Stimulated activated CD4-positive, alpha-beta T cell treated with anti-CD3 and anti-CD28 coated beads, Interleukin-2, amount 100 ng/mL, for 48 hours (primary cell): ENCODE measurements at regions not wholly inside any gene's neighbourhood (a gene's known extent, or its start where the extent isn't known, plus 50 kb on each side); places are given as distances from the start of the nearest gene placed in this dataset.

Experiments
- DNase-seq, 2 donors: peaks; one replicate each; pipeline ENCODE4 v3.0.0-alpha.2; 2020

DNA sequence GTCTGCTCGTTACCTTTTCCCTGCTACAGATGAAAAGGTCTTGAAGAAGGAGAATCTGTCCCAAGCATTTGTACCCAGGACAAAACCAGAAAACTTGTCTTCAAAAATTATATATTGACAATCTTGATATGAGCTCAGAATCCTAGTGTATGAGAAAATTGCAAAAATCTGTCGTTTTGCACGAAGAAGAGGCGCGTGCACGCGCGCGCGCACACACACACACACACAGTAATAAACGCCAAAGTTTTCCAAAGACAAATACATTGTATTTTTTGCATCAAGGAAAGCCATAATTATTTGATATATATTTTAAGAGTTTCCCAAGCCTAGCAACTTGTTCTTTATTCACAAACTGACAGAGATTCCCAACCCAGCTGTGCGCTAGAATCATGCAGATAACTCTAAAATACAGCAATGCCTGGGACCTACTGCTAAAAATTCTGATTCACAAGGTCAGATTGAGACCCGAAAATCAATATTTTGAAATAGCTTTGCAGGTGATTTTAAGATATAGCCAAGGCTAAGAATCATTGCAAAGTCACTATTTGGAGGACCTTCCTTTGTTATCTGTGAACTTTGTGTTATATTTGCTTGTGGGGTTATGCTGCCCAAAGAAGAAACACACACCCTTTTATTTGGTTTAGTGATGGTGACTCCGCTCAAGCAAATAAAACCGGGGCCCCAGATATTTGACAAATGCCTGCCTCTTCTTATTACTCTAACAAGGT lies 1287.7 kb upstream of the CDH6 start:
- no peak for DNase-seq

DNA sequence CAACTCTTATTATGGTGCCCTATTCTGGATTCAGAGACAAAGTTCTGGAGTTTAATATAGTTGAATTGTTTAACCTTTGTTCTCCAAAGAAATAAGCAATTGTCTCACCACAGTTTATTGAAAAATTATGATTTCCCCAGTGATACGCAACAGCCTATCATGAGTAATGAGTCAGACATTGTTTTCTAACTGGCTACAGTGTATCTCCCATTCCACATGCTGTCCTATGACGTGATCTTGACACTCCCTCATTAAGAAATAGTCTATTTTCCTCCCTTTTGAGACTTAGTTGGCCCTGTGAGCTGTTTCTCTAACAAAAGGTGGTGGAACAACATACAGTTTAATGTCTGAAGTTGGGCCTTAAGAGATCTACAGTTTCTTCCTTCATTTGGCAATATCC lies 1290.6 kb upstream of the CDH6 start:
- no peak for DNase-seq

DNA sequence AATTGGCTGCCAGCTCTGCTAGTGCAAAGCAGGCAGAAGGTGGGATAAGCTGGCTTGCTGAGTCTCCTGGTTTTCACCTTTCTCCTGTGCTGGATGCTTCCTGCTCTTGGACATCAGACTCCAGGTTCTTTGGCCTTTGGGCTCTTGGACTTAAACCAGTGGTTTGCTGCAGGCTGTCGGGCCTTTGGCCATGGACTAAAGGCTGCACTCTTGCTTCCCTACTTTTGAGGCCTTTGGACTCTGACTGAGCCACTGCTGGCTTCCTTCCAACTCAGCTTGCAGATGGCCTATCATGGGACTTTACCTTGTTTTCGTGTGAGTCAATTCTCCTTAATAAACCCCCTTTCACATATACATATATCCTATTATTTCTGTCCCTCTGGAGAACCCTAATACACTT lies 1293.9 kb upstream of the CDH6 start:
- no peak for DNase-seq

DNA sequence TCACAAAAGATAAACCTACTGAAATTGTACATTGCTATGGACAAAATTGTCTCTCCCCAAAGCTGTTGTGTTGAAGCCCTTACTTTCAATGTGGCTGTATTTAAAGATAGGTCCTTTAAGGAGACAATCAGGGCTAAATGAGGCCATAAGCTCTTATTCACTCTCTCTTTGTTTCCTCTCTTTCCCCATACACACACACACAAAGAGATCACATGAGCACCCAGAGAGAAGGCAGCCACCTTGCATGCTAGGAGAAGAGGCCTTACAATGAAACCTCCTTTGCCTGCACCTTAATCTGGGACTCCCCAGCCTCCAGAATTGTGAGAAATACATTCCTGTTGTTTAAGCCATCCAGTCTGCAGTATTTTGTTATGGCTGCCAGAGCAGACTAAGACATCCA lies 1295.6 kb upstream of the CDH6 start:
- no peak for DNase-seq

DNA sequence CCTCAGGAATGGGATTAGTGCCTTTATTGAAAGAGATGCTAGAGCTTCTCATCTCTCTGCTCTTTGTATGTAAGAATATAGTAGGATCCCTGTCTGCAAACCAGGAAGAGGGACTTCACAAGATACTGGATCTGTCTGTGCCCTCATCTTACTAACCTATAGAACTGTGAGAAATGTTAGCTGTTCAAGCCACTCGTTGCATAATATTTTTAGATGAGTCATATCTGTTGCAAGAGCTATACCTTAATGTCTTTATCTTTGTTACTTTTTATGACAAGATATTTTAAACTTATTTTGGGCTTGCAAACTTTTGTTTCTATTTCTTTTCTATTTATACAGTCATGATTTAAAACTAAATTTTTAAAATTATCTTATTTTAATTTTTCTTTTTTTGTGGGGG lies 1296.8 kb upstream of the CDH6 start:
- DNase-seq: no peak

DNA sequence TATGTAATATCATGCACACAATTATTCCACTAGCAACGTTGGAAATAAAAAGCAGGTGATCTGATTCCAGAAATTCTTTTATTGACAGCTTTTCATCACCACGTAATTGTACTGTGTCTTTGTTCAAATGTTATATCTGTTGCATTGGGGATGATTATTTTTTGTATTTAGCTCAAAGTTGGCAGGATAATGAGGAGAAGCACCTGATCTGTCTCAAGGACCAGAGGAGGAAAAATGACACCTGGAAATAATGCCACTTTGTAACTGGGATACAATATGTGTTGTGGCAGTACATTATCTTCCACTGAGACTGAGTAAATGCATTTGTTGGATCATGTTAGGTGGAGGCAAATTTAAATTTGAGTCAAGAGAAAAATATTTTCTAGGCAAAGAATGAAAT lies 1298.8 kb upstream of the CDH6 start:
- DNase-seq: no peak

DNA sequence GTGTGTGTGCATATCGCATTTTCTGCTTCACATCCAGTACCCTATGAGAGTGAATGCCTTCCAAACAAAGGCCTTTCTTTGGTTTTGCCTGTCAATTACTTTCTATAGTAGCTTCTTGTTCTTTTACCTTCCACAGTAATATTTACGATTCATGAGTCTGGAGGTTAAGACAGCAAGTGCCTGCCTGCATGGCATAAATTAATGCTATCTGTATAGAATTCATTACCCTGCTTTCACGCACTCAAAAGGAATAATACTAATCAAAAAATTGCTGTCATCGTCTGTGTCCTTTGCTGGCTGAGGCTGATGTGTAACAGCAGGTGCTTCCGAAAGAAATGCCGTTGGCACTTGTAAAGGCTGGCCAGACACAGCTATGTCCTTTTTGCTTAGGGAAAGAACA lies 1304.4 kb upstream of the CDH6 start:
- DNase-seq: no peak

DNA sequence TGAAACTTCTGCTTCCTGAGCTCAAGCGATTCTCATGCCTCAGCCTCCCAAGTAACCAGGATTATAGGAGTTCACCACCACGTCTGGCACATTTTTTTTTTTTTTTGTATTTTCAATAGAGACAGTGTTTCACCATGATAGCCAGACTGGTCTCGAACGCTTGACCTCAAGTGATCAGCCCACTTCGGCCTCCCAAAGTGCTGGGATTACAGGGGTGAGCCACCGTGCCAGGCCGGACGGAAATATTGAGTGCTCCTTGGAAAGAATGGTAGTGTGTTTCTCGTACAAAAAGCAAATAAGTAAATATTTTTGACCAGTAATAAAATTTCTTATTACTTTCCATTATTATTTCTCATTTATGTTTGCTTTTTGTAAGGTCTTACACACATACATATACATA lies 1307.9 kb upstream of the CDH6 start:
- DNase-seq: no peak

DNA sequence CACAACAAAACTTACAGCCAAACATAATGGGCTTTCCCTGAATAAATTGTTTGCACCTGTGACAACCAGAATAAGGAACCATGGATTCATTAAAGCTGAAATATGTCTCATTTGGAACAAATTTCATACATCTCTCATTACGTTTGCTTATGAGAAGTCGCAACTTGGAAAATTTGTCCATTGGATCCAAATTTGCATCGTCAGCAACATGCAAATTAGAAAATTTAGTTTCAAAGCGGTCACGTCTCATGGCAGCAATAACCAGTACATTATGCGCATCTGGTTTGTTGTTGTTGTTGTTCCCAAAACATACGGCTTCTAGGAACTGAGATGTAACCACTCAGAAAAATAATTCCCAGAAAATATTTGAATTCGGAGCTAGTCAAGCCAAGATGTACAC lies 1311.5 kb upstream of the CDH6 start:
- no peak for DNase-seq

DNA sequence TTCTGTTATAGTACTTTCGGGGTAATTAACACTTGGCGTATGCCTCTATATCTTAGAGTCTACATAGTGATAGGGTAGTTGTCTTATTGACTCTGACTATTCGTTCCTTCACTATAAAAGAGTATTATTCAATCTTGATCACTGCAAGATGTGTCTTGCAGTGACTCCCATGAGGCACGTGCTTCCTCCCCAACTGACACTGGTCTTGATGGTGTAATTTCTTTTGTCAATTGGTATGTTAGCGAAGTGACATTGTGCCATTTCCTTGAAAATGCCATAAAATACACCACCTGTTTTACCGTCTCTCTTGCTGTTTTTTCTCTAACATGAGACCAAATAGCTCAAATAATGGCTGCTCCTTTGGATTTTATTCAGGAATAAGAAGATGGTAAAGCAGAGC lies 1314.1 kb upstream of the CDH6 start:
- no peak for DNase-seq

DNA sequence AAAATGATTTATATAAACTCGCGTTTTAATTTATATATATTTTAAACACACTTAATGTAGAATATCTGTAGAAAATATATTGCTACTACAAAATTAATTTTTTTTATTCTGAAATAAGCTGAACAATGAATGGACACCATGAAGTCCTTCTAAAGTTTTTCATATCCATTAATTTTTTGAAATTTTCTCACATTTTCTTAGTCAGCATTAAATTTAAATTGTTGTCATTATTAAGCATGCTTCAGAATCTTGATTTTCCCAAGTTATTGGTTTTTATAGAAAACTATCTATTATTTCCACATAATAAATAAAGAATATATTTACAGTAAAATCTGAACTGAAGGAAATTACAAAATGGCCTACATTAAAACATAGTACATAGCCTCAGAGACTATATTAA lies 1314.9 kb upstream of the CDH6 start:
- no peak for DNase-seq

DNA sequence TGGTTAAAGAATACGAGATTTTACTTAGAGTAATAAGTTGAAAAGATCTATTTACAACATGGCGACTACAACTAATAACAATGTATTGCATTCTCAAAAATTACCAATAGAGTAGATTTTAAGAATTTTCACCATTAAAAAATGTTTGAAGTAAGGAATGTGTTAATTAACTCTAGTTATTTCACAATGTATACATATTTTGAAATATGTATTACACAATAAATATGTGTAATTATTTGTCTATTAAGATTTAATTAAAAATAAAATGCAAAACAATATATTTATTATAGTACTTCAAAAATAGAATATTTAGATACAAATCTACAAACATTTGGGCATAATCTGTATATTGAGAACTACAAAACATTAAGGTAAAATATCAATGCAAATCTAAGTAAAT lies 1326.3 kb upstream of the CDH6 start:
- DNase-seq: no peak

DNA sequence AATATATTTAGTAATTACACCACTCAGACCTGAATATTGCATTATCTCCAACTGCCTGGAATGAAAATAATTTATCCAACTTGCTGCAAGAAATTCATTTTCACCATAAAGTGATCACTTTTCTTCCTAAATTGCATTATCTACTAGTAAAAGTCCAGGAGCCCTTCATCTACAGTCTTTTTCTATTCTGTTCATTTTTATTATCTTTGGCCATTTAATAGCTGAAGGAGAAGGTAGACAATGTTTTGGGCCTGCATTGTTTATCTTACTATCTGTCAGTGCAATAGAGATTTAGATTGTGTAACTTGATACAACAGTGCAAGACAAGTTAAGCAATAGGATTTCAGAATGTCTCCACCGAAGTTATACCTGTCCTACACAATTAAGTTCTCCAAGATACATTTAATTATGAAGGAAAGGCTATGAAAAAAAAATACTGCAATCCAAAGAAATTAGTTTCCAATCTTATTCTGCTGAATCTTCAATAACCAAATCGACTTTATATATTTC lies 1339.7 kb upstream of the CDH6 start:
- DNase-seq: no peak

DNA sequence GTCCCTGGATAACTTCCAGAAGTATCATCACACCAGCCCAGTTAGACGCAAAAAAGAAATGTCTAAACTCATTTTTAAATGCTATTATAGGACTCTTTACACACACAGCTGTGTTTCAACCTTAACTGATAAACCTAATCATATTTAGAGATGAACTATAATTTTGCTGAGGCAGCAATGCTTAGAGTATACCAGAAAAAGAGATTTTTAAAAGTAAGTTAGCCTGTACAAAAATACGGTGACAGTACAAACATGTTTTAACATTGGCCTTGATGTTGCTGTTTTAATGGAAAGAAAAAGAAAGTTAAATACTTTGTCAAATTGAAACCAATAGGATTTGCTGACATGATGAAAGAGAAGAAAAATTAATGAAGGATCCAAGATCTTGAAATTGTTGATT lies 1341.2 kb upstream of the CDH6 start:
- no peak for DNase-seq

DNA sequence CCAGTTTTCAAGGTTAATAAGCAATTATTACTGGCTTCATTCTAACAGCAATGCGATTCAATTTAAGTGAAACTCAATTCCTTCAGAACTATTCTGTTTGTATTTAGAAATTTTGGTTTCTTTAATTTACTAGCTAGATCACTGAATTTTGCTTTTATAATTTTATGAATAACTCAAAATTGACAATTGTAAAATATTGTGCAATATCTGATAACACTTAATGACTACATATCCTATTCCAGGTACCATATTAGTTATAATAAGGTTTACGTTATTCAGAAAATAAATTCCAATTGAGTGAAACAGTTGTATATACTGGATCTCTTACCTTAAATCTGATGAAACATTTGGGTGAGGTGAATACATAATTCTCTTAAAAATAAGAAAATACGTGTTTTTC lies 1348.3 kb upstream of the CDH6 start:
- no peak for DNase-seq

DNA sequence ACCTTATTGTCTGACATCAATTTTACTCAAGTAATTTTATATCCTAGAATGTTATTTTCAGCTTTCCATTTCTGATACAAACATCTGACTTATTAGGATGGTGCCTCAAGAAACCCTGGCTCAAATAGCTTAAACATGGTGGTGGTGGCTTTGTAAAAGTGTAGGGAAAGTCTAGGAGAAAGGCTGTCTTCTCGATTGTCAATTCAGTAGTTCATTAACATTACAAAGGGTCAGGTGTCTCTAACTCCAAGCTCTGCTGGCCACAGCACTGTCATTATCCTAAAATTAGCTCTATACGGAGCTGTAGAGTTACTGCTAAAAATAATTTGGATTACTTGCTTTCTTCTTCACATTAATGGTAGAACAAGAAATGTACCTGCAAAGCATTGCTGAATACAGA lies 1360.1 kb upstream of the CDH6 start:
- no peak for DNase-seq

DNA sequence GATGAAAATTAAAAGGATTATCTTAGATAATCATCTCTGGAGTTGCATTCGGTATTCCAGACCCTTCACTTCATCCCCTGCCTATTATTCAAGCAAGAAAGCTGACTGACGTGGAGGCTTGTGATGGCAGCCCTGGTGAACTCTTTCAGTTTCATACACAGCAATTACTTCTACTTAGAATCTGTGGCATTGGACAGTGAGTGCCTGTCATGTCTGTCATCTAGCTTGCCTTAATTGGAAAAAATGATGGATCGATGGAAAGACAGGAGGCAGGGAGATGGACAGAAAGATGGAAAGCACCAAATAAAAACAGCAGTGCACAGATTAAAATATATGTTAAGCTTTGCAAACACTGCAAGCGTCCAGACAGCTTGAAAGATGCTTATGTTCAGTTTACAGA lies 1371.0 kb upstream of the CDH6 start:
- DNase-seq: no peak

DNA sequence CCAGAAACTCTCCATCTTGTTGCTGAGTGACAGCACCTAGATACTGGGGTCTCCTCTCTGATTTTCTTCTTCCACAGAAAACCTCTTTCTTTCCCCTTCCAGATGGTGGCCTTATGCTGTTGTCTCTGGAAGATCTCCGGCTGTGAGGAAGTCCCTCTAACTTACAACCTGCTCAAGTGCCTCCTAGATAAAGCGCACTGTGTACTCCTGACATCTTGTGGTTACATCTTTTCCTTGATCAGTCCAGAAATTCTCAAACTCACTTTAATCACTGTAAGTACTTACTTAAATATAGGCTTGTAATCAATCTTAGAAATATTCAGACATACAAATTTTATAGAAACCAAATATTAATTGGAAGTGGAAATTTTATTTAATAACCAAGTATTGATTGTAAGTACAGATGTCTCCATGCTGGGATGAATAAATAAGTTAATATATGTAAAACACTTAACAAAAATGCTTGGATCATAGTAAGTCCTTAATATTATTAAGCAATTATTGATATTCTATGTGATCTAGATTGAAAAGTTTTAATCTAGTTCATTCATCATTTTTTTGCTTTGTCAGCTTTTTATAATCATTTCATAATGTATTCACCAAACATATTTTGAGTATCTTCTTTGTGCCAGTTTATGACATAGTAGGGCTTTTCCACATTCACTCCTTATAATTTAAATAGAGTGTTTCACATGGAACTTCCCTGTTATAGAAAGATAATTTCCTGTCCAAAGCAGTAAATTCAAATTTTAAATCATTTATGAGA lies 1381.4 kb upstream of the CDH6 start:
- DNase-seq: no peak

DNA sequence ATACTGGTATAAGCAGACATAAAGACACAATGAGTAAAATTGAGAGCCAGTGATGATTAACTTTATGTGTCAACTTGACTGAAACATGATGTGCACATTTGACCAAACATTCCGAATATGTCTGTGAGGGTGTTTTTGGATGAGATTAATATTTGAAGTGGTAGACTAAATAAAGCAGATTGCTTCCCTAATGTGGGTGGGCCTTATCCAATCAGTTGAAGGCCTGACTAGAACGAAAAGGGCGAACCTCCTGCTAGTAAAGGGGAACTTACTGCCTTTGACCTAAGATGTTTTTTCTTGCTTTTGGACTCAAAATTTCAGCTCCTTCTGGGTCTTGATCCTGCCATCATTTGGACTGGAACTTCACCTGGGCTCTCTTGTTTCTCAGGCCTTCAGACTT lies 1387.7 kb upstream of the CDH6 start:
- no peak for DNase-seq

DNA sequence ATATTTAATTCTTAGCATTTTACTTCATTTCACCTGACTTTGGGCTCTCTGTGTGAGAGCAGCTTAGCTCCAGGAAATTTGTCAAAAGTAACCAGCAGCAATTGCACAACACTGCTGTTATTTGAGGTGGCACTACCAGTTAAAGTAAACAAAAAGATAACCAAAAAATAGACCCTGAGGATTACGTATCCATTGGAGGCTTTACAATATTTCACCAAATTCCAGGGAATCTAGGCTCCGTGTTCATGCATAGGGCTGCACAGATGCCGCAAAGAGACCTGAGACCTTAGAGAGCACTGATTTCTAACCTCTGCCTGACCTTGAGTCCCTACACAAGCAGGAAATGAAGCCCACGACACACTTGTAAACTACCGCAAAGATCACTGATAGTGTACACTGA lies 1392.7 kb upstream of the CDH6 start:
- no peak for DNase-seq

DNA sequence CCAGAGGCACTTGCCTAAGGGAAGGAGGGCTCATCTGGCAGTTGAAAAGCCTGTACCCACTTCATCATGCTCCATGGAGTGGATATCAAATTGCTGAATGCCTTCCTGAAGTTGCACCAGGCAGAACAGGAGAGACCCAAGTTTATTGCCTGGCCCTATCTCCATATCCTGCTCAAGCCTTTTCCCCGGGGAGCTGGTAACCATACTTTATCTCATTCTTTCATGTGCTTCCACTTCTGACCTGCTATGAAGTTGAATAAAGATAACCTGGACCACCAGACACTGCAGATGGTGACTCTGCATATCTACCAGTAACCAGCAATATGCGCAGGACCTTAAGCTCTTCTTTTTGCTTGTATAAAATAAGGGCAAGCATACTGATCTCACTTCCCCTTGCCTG lies 1397.5 kb upstream of the CDH6 start:
- DNase-seq: no peak

DNA sequence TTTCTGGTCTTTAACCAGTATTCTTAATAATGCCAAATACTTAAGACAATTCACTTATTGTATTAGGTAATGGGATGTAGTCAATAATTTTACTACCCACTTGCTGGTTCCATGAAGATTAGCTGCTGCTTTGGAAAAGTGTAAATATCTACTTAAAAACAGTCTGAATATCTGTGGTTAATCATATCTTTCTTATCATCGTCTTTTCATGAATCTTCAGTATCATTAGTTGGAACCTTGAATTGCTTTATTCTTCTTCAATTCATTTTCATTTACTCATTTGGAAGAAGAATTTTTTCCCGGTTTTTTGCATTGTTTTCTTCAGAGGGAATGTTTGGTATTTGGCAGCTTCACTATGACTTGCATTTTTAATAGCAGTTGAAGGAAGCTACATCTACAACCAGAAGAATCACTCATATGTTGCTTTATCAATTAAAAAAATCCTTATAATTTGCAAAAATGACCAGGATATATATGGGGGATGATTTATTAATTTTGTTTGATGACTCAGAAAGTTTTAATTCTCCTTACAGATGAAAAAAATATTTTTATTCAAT lies 1398.3 kb upstream of the CDH6 start:
- DNase-seq: no peak

DNA sequence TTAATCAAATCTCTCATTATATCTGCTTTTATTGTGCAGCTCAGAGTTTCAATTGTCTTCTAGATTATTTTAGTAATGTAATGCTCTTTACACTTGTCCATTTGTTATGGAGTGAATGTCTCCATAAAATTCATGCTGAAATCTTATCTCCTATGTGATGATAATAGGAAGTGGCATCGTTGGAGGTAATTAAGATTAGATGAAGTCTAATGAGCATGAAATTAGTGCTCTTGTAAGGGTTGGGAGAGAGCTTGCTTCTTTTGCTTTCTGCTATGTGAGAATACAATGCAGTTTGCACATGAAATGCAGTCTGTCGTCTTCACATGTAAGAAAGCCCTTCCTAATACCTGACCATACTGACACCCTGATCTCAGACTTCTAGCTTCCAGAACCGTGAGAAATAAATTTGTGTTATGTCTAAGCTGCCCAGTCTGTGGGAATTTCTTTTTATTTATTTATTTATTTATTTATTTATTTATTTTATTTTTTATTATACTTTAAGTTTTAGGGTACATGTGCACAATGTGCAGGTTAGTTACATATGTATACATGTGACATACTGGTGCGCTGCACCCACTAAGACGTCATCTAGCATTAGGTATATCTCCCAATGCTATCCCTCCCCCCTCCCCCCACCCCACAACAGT lies 1399.2 kb upstream of the CDH6 start:
- no peak for DNase-seq

DNA sequence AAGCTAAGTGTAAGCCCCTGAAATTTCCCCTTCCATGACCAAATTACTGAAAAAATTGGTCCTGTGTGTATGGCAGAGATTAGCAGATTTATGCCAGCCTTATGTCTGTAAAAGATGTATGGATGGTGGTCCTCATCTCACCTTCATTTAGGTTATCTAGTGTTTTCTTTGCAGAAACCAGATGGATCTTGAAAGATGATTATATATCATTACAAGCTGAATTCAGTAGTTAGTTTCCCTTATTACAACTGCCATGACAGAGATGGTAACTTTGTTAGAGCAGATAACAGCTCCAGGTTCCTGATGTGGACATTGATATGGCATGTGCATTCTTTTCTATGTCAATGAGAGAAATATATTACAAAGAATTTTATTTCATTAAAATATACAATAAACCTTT lies 1403.2 kb upstream of the CDH6 start:
- no peak for DNase-seq
